ENCODE measurements at regions not wholly inside any gene's neighbourhood (a gene's known extent, or its start where the extent isn't known, plus 50 kb on each side); places are given as distances from the start of the nearest gene placed in this dataset.

DNA sequence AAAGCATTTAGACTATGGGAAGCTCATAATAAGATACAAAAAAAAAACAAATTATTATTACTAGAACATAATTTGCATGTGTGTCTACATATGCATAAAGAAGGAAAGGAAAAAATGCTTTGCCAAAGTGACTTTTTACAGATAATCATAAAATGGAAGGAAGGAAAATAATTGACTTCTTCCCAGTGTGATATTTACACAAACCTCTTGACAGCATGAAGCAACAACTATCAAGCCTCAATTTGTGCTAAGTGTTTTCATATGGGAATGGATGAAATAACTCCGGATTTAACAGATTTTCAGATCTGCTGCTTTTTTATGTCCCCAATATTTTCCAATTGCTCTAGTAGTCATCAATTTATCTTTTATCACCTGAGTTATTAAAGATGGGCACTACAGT, 275.9 kb upstream of the REG3G start:
- Histone ChIP-seq H3K27me3 (ENCODE audit: insufficient read depth, low read depth) (no peaks in the 10 kb centered on the region), H3K9me3 (ENCODE audit: insufficient read depth, low read depth) (no peaks in the 10 kb centered on the region; the same call in 1 of the 2 replicates), H3K27ac (no peak overlapping the region), H3K4me1 (replicated peaks; ENCODE audit: insufficient read depth) (no peaks in the 10 kb centered on the region), H3K79me2 (ENCODE audit: low read depth) (no peaks in the 10 kb centered on the region), H3K9me2 (ENCODE audit: insufficient read depth) (no peaks in the 10 kb centered on the region), H3K4me2 (no peak overlapping the region), H3K4me3 (no peak overlapping the region), H3K36me3 (ENCODE audit: low read depth) (no peaks in the 10 kb centered on the region), H4K20me1 (ENCODE audit: insufficient read depth) (no peaks in the 10 kb centered on the region), H3F3A (ENCODE audit: insufficient read depth, low read depth) (no peaks in the 10 kb centered on the region), H2AFZ (no peak overlapping the region)
- no TSS peak for BruUV-seq (replicated peaks)
- intact Hi-C loops (cut with micrococcal nuclease; ENCODE audit: unreplicated experiment), result no loop called here
- no peak for TF ChIP-seq EZH2 (IDR thresholded peaks at IDR 0.05; ENCODE audit: low read depth)
- no peak for TF ChIP-seq CTCF (conservative IDR thresholded peaks at IDR 0.05)
- ChIA-PET POLR2A (ENCODE audit: unreplicated experiment) (no interaction called here), CTCF (no interaction called here)
- DNase-seq, result no peak

DNA sequence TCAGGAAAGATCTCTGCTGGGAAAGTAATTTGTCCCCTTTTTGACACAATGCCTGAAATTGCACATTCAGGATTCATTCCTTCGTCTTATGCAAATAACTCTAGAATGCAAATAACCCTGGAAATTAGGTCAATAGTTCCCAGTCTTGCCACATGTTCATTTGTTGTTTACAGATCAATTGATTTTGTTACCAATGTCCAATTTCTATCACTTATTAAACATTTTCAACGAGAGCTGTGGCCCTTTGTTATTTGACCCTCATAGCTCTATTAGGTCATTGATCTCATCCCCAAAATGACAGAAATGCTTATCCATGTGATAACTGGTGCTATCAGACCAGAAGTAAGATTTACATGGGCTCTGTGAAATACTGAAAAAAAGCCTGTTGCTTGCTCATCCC, 275.3 kb upstream of the REG3G start:
- Histone ChIP-seq H3K27ac (no peak overlapping the region), H3K36me3 (ENCODE audit: low read depth) (no peaks in the 10 kb centered on the region), H3F3A (ENCODE audit: insufficient read depth, low read depth) (no peaks in the 10 kb centered on the region), H3K4me2 (no peak overlapping the region), H3K4me1 (replicated peaks; ENCODE audit: insufficient read depth) (no peaks in the 10 kb centered on the region), H3K4me3 (no peak overlapping the region), H3K9me3 (ENCODE audit: insufficient read depth, low read depth) (no peaks in the 10 kb centered on the region; the same call in 1 of the 2 replicates), H3K9me2 (ENCODE audit: insufficient read depth) (no peaks in the 10 kb centered on the region), H2AFZ (no peak overlapping the region), H3K27me3 (ENCODE audit: insufficient read depth, low read depth) (no peaks in the 10 kb centered on the region), H4K20me1 (ENCODE audit: insufficient read depth) (no peaks in the 10 kb centered on the region), H3K79me2 (ENCODE audit: low read depth) (no peaks in the 10 kb centered on the region)
- POLR2A ChIA-PET (ENCODE audit: unreplicated experiment), result no interaction called here
- TF ChIP-seq CTCF (conservative IDR thresholded peaks at IDR 0.05) (no peak), EZH2 (IDR thresholded peaks at IDR 0.05; ENCODE audit: low read depth) (no peak)
- no peak for DNase-seq
- no TSS peak for BruUV-seq (replicated peaks)
- intact Hi-C loops (cut with micrococcal nuclease; ENCODE audit: unreplicated experiment), result no loop called here
- CTCF ChIA-PET, result no interaction called here

DNA sequence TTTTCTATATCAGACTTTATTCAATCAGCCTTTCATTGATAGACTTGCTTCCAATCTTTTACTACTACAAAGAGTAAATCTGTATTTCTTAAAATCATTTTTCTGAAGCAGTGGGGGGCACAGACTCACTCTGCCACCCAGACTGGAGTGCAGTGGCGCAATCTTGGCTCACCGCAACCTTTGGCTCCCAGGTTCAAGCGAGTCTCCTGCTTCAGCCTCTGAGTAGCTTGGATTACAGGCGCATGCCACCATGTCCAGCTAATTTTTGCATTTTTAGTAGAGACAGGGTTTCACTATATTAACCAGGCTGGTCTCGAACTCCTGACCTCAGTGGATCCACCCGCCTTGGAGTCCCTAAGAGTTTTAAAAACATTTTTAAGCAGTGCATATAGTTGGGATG, 270.6 kb upstream of the REG3G start:
- H3K9me2 ChIP-seq (ENCODE audit: insufficient read depth), result no peaks in the 10 kb centered on the region
- H4K20me1 ChIP-seq (ENCODE audit: insufficient read depth), result no peaks in the 10 kb centered on the region
- ChIA-PET CTCF (no interaction called here), POLR2A (ENCODE audit: unreplicated experiment) (no interaction called here)
- H3K4me2 ChIP-seq, result no peak overlapping the region
- no peaks in the 10 kb centered on the region for H3K79me2 ChIP-seq (ENCODE audit: low read depth)
- no peaks in the 10 kb centered on the region for H3K4me1 ChIP-seq (replicated peaks; ENCODE audit: insufficient read depth)
- no TSS peak for BruUV-seq (replicated peaks)
- TF ChIP-seq EZH2 (IDR thresholded peaks at IDR 0.05; ENCODE audit: low read depth), result no peak
- TF ChIP-seq CTCF (conservative IDR thresholded peaks at IDR 0.05), result no peak
- no peak overlapping the region for H3K27ac ChIP-seq
- H3K36me3 ChIP-seq (ENCODE audit: low read depth), result no peaks in the 10 kb centered on the region
- no peaks in the 10 kb centered on the region for H3K27me3 ChIP-seq (ENCODE audit: insufficient read depth, low read depth)
- no peaks in the 10 kb centered on the region for H3K9me3 ChIP-seq (ENCODE audit: insufficient read depth, low read depth)
- H3K4me3 ChIP-seq, result no peak overlapping the region
- H3F3A ChIP-seq (ENCODE audit: insufficient read depth, low read depth), result no peaks in the 10 kb centered on the region
- intact Hi-C loops (cut with micrococcal nuclease; ENCODE audit: unreplicated experiment), result no loop called here
- no peak for DNase-seq
- H2AFZ ChIP-seq, result no peak overlapping the region

Data from PC-9 (cell line).